ENCODE measurements at regions not wholly inside any gene's neighbourhood (a gene's known extent, or its start where the extent isn't known, plus 50 kb on each side); places are given as distances from the start of the nearest gene placed in this dataset.

GRCh38 chrX:20623448-20623847 is 356.7 kb upstream of the RPS6KA3 start:
- H3K27ac ChIP-seq (ENCODE audit: low read length), result no peak overlapping the region
- no peaks in the 10 kb centered on the region for H4K20me1 ChIP-seq (ENCODE audit: insufficient read depth, low read length)
- no peaks in the 10 kb centered on the region for H3K4me1 ChIP-seq (ENCODE audit: low read length)
- no peak overlapping the region for H2AFZ ChIP-seq (ENCODE audit: low read depth, low read length)
- no peaks in the 10 kb centered on the region for H3K36me3 ChIP-seq (replicated peaks; ENCODE audit: low read depth, low read length)
- no peaks in the 10 kb centered on the region for H3K27me3 ChIP-seq (ENCODE audit: low read depth, low read length)
- no peak overlapping the region for H3K9ac ChIP-seq (ENCODE audit: low read length)
- H3K9me3 ChIP-seq (ENCODE audit: insufficient read depth, low read length), result no peaks in the 10 kb centered on the region
- H3K79me2 ChIP-seq (ENCODE audit: low read length), result no peaks in the 10 kb centered on the region
- no peak overlapping the region for H3K4me2 ChIP-seq (ENCODE audit: low read length)
- H3K4me3 ChIP-seq (ENCODE audit: low read length), result no peak overlapping the region
- TF ChIP-seq EZH2phosphoT487 (IDR thresholded peaks at IDR 0.05; ENCODE audit: low read depth) (no peak), CTCF (IDR thresholded peaks at IDR 0.05; ENCODE audit: low read depth, low read length) (no peak)

- TF ChIP-seq CTCF (IDR thresholded peaks at IDR 0.05; ENCODE audit: low read depth, low read length) (no peak), EZH2phosphoT487 (IDR thresholded peaks at IDR 0.05; ENCODE audit: low read depth) (no peak)
Measured at GRCh38 chrX:20620306-20620705, 353.6 kb upstream of the RPS6KA3 start.

GRCh38 chrX:20609916-20610415 is 343.3 kb upstream of the RPS6KA3 start:
- no peak overlapping the region for H3K4me2 ChIP-seq (ENCODE audit: low read length)
- no peaks in the 10 kb centered on the region for H3K4me1 ChIP-seq (ENCODE audit: low read length)
- TF ChIP-seq CTCF (IDR thresholded peaks at IDR 0.05; ENCODE audit: low read depth, low read length) (no peak), EZH2phosphoT487 (IDR thresholded peaks at IDR 0.05; ENCODE audit: low read depth) (no peak)

More at GRCh38 chrX:20620306-20620705, 353.6 kb upstream of the RPS6KA3 start:
- Histone ChIP-seq H3K79me2 (ENCODE audit: low read length) (no peaks in the 10 kb centered on the region), H2AFZ (ENCODE audit: low read depth, low read length) (no peak overlapping the region), H3K27ac (ENCODE audit: low read length) (no peak overlapping the region), H3K36me3 (replicated peaks; ENCODE audit: low read depth, low read length) (no peaks in the 10 kb centered on the region), H3K27me3 (ENCODE audit: low read depth, low read length) (no peaks in the 10 kb centered on the region), H4K20me1 (ENCODE audit: insufficient read depth, low read length) (no peaks in the 10 kb centered on the region), H3K4me1 (ENCODE audit: low read length) (no peaks in the 10 kb centered on the region), H3K4me3 (ENCODE audit: low read length) (no peak overlapping the region), H3K9me3 (ENCODE audit: insufficient read depth, low read length) (no peaks in the 10 kb centered on the region), H3K9ac (ENCODE audit: low read length) (no peak overlapping the region), H3K4me2 (ENCODE audit: low read length) (no peak overlapping the region)

GRCh38 chrX:20606831-20607230 is 340.1 kb upstream of the RPS6KA3 start:
- Histone ChIP-seq H3K4me2 (ENCODE audit: low read length) (no peak overlapping the region), H3K27me3 (ENCODE audit: low read depth, low read length) (0 out of 2 replicates have a peak, but pooled peaks cover 14% of the 10 kb centered on the region), H3K27ac (ENCODE audit: low read length) (no peak overlapping the region), H3K9ac (ENCODE audit: low read length) (no peak overlapping the region), H3K9me3 (ENCODE audit: insufficient read depth, low read length) (no peaks in the 10 kb centered on the region), H3K79me2 (ENCODE audit: low read length) (no peaks in the 10 kb centered on the region), H3K4me3 (ENCODE audit: low read length) (no peak overlapping the region), H3K36me3 (replicated peaks; ENCODE audit: low read depth, low read length) (no peaks in the 10 kb centered on the region), H3K4me1 (ENCODE audit: low read length) (no peaks in the 10 kb centered on the region), H2AFZ (ENCODE audit: low read depth, low read length) (no peak overlapping the region), H4K20me1 (ENCODE audit: insufficient read depth, low read length) (no peaks in the 10 kb centered on the region)
- TF ChIP-seq EZH2phosphoT487 (IDR thresholded peaks at IDR 0.05; ENCODE audit: low read depth), result no peak
- no peak for TF ChIP-seq CTCF (IDR thresholded peaks at IDR 0.05; ENCODE audit: low read depth, low read length)

More at GRCh38 chrX:20609916-20610415, 343.3 kb upstream of the RPS6KA3 start:
- H3K27me3 ChIP-seq (ENCODE audit: low read depth, low read length), result 0 out of 2 replicates have a peak, but pooled peaks cover 14% of the 10 kb centered on the region
- H3K27ac ChIP-seq (ENCODE audit: low read length), result no peak overlapping the region
- H3K36me3 ChIP-seq (replicated peaks; ENCODE audit: low read depth, low read length), result no peaks in the 10 kb centered on the region
- no peak overlapping the region for H2AFZ ChIP-seq (ENCODE audit: low read depth, low read length)
- H4K20me1 ChIP-seq (ENCODE audit: insufficient read depth, low read length), result no peaks in the 10 kb centered on the region
- H3K9ac ChIP-seq (ENCODE audit: low read length), result no peak overlapping the region
- H3K4me3 ChIP-seq (ENCODE audit: low read length), result no peak overlapping the region
- no peaks in the 10 kb centered on the region for H3K79me2 ChIP-seq (ENCODE audit: low read length)
- no peaks in the 10 kb centered on the region for H3K9me3 ChIP-seq (ENCODE audit: insufficient read depth, low read length)
